Ishikawa (cell line): ENCODE measurements at regions not wholly inside any gene's neighbourhood (a gene's known extent, or its start where the extent isn't known, plus 50 kb on each side); places are given as distances from the start of the nearest gene placed in this dataset.

Experiments used
- CEBPB ChIP-seq: IDR thresholded peaks from 2 replicates; pipeline ENCODE4 v1.6.1; 2012
- CREB1 ChIP-seq: IDR thresholded peaks from 2 replicates; pipeline ENCODE4 v1.6.1; 2012; ENCODE audit warnings: low read depth
- EGR1 ChIP-seq: IDR thresholded peaks from 2 replicates; pipeline ENCODE4 v1.6.1; 2012
- EP300 ChIP-seq: IDR thresholded peaks from 2 replicates; pipeline ENCODE4 v1.6.1; 2012; ENCODE audit warnings: borderline replicate concordance
- FOXM1 ChIP-seq: IDR thresholded peaks from 2 replicates; pipeline ENCODE4 v1.6.1; 2012; ENCODE audit warnings: low read depth, borderline replicate concordance
- MAX ChIP-seq: IDR thresholded peaks from 2 replicates; pipeline ENCODE4 v1.6.1; 2012
- NFIC ChIP-seq: IDR thresholded peaks from 2 replicates; pipeline ENCODE4 v1.6.1; 2012
- RAD21 ChIP-seq: IDR thresholded peaks from 2 replicates; pipeline ENCODE4 v1.6.1; 2012; ENCODE audit warnings: low read depth
- TAF1 ChIP-seq: IDR thresholded peaks from 2 replicates; pipeline ENCODE4 v1.6.1; 2012; ENCODE audit warnings: low read depth, mild to moderate bottlenecking
- TCF12 ChIP-seq: IDR thresholded peaks from 2 replicates; pipeline ENCODE4 v1.6.1; 2012; ENCODE audit warnings: low read depth
- TEAD4 ChIP-seq: IDR thresholded peaks from 2 replicates; pipeline ENCODE4 v1.6.1; 2012
- USF1 ChIP-seq: IDR thresholded peaks from 2 replicates; pipeline ENCODE4 v1.6.1; 2012
- YY1 ChIP-seq: IDR thresholded peaks from 2 replicates; pipeline ENCODE4 v1.6.1; 2012; ENCODE audit warnings: low read depth
- ZBTB7A ChIP-seq: IDR thresholded peaks from 2 replicates; pipeline ENCODE4 v1.6.1; 2012; ENCODE audit warnings: low read depth
- TF ChIP-seq, protein P1 (sequence below): IDR thresholded peaks from 2 replicates; pipeline ENCODE4 v1.6.1; 2012; ENCODE audit warnings: low read depth, mild to moderate bottlenecking

DNA sequence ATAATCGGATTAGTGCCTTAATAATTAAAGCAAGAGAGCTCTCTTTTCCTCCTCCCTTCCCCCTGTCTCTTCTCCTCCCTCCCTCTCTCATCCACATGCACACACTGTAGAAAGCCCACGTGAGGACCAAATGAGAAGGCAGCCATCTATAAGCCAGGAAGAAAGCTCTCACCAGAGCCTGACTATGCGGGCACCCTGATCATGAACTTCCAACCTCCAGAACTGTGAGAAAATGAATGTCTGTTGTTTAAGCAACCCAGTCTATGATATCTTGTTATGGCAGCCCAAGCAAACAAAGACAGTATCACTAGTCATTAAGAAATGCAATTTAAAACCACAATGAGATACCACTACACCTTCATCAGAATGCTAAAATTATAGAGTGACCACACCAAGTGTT, 220.3 kb downstream of the EN1 start:
- TF ChIP-seq NFIC, result no peak
- no peak for TF ChIP-seq EP300
- no peak for TF ChIP-seq EGR1
- no peak for TF ChIP-seq TAF1
- no peak for TF ChIP-seq YY1
- no peak for TF ChIP-seq CEBPB
- no peak for TF ChIP-seq FOXM1
- no peak for TF ChIP-seq TEAD4
- TF ChIP-seq MAX, result no peak
- TF ChIP-seq, protein P1, sequence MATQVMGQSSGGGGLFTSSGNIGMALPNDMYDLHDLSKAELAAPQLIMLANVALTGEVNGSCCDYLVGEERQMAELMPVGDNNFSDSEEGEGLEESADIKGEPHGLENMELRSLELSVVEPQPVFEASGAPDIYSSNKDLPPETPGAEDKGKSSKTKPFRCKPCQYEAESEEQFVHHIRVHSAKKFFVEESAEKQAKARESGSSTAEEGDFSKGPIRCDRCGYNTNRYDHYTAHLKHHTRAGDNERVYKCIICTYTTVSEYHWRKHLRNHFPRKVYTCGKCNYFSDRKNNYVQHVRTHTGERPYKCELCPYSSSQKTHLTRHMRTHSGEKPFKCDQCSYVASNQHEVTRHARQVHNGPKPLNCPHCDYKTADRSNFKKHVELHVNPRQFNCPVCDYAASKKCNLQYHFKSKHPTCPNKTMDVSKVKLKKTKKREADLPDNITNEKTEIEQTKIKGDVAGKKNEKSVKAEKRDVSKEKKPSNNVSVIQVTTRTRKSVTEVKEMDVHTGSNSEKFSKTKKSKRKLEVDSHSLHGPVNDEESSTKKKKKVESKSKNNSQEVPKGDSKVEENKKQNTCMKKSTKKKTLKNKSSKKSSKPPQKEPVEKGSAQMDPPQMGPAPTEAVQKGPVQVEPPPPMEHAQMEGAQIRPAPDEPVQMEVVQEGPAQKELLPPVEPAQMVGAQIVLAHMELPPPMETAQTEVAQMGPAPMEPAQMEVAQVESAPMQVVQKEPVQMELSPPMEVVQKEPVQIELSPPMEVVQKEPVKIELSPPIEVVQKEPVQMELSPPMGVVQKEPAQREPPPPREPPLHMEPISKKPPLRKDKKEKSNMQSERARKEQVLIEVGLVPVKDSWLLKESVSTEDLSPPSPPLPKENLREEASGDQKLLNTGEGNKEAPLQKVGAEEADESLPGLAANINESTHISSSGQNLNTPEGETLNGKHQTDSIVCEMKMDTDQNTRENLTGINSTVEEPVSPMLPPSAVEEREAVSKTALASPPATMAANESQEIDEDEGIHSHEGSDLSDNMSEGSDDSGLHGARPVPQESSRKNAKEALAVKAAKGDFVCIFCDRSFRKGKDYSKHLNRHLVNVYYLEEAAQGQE, result no peak
- TF ChIP-seq USF1, result no peak
- no peak for TF ChIP-seq ZBTB7A

DNA sequence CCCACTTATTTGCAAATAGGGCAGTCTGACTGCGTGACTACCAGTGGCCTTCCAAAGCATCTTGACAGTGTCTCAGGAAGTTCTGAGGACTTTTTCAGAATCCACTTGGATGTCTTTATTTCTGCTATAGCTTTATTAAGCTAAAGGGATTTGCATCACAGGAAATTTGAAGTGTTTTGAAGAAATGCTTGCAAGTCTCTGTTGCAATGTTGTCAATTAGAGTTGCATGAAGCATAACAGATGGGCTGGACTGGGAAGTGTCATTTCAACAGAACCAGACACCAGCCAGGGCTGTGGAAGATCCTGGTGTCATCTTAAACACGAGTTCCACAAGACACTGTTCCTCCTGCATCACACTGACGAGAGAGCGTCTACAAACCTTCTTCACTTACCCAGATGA, 224.5 kb downstream of the EN1 start:
- TF ChIP-seq ZBTB7A (no peak), FOXM1 (no peak), CEBPB (no peak), EP300 (no peak), TAF1 (no peak), YY1 (no peak), CREB1 (no peak), TCF12 (no peak), EGR1 (no peak), NFIC (no peak), TEAD4 (no peak)
- TF ChIP-seq, protein P1, result no peak

GRCh38 chr2:118622108-118622507, 225.3 kb downstream of the EN1 start:
- TF ChIP-seq FOXM1, result no peak
- no peak for TF ChIP-seq CREB1
- no peak for TF ChIP-seq RAD21
- TF ChIP-seq EGR1, result no peak
- no peak for TF ChIP-seq MAX
- TF ChIP-seq CEBPB, result no peak
- TF ChIP-seq TAF1, result no peak
- no peak for TF ChIP-seq USF1
- no peak for TF ChIP-seq EP300
- TF ChIP-seq TCF12, result no peak

DNA sequence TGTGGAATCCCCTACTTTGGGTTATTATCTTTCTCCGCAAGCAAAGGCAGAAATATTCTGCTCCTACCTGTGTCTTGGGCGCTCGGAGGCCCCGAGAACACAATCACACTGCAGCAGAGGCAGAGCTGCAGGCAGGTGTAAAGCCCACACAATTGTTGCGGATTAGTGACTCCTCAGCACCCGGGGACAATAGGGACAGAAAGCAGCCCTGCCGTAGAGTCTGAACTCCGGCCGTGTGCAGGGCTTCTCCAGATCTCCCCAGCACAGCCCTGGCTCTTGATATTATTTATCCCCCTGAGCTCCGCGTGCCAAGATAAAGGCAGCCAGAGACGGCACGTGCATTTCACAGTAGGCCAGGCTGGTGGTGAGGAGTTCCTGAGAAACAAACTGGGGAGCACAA, 229.2 kb downstream of the EN1 start:
- TF ChIP-seq RAD21, result no peak
- TF ChIP-seq NFIC, result no peak
- TF ChIP-seq YY1, result no peak
- no peak for TF ChIP-seq ZBTB7A
- TF ChIP-seq, protein P1, result no peak
- no peak for TF ChIP-seq CEBPB
- no peak for TF ChIP-seq EP300
- no peak for TF ChIP-seq USF1
- TF ChIP-seq CREB1, result no peak
- no peak for TF ChIP-seq FOXM1
- no peak for TF ChIP-seq EGR1
- TF ChIP-seq TEAD4, result no peak
